Fibroblast of mammary gland (primary cell): ENCODE measurements at regions not wholly inside any gene's neighbourhood (a gene's known extent, or its start where the extent isn't known, plus 50 kb on each side); places are given as distances from the start of the nearest gene placed in this dataset.

Experiments used
- DNase-seq: peaks from one replicate; pipeline ENCODE4 v3.0.0-alpha.2; 2010; ENCODE audit warnings: low read depth
- H3K4me3 ChIP-seq: 2 replicates; pipeline ENCODE4 v1.5.1; 2011; ENCODE audit warnings: low read depth, mild to moderate bottlenecking, low read length, moderate library complexity; ENCODE audit not compliant: control insufficient read depth
- TF ChIP-seq, protein P1 (sequence below): conservative IDR thresholded peaks from 2 replicates; pipeline ENCODE4 v1.5.1; 2011; ENCODE audit warnings: low read depth, low read length, inconsistent platforms; ENCODE audit not compliant: control insufficient read depth, insufficient read depth

DNA sequence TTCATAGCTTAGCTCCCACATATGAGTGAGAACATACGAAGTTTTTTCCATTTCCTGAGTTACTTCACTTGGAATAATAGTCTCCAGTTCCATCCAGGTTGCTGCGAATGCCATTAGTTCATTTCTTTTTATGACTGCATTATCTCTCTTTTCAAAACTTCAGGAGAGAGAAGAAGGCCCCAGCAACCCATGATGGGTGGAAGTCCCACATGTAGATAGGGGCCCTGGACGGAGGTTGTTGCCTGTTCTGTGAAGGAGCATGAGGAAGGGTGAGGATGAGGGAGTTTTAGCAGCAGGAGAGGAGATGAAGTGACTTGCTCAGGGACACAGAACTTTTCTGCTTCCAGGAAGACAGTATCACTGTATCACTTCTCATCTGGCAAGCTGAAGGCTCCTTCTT lies 102.2 kb upstream of the KLF4 start:
- TF ChIP-seq, protein P1, sequence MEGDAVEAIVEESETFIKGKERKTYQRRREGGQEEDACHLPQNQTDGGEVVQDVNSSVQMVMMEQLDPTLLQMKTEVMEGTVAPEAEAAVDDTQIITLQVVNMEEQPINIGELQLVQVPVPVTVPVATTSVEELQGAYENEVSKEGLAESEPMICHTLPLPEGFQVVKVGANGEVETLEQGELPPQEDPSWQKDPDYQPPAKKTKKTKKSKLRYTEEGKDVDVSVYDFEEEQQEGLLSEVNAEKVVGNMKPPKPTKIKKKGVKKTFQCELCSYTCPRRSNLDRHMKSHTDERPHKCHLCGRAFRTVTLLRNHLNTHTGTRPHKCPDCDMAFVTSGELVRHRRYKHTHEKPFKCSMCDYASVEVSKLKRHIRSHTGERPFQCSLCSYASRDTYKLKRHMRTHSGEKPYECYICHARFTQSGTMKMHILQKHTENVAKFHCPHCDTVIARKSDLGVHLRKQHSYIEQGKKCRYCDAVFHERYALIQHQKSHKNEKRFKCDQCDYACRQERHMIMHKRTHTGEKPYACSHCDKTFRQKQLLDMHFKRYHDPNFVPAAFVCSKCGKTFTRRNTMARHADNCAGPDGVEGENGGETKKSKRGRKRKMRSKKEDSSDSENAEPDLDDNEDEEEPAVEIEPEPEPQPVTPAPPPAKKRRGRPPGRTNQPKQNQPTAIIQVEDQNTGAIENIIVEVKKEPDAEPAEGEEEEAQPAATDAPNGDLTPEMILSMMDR: no peak
- no peak for DNase-seq

DNA sequence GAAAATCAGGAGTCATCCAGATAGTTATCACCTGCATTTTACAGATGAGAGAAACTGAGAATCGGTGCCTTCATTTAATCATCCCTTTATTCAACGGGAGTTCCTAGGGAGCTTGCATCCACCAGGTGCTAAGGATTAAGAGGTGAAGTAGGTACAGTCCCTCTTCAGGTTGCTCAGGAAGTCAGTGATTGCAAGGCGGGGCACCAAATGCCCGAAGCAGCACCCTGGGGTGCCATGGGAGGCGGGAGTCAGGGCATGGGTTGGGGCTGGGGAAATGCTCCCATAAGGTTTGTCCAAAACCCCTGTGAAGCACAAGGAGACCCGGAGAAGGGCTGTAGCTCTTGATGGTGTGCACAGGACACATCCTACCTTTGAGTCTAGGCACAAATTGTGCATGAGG lies 98.8 kb upstream of the KLF4 start:
- TF ChIP-seq, protein P1: no peak
- DNase-seq: no peak
- no peak overlapping the region for H3K4me3 ChIP-seq

More for the DNA sequence above, 102.2 kb upstream of the KLF4 start:
- no peak overlapping the region for H3K4me3 ChIP-seq

DNA sequence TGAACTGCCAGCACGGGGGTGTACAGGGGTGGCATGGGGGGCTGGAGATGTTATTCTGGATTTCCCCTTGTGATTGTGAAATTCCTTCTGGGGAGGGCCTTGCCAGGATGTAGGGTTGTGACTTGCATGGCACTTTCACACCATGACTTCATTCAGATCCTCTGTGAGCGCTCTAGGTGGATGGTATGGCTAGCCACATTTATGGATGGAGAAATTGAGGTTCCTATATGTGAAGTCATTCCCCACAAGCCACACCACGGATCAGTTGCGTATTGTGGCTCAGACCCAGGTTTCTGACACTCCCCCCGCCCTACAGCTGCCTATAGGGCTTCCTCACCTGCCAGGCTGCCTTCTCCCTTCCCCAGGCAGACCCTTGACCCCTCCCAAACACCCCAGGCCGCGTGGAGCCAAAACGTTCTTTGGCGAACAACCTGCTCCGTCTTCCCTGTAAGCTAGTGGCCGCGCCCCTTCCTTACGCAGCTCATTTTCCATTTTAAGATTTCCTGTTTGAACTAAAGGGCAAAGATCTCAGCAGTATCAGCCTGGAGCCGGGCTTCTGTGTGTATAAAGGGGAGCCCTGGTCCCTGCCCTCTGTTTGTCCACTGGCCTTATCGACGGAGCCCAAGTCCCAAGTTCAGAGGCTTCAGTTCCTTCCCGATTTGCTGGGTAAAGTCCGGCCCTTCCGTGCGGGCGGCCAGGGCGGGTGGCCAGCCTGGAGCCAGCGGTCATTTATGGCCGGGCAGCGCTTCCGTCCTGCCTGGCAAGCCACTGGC lies 97.8 kb upstream of the KLF4 start:
- no peak overlapping the region for H3K4me3 ChIP-seq
- DNase-seq: no peak
- TF ChIP-seq, protein P1: no peak

GRCh38 chr9:107586493-107586892 lies 96.9 kb upstream of the KLF4 start:
- TF ChIP-seq, protein P1: no peak

DNA sequence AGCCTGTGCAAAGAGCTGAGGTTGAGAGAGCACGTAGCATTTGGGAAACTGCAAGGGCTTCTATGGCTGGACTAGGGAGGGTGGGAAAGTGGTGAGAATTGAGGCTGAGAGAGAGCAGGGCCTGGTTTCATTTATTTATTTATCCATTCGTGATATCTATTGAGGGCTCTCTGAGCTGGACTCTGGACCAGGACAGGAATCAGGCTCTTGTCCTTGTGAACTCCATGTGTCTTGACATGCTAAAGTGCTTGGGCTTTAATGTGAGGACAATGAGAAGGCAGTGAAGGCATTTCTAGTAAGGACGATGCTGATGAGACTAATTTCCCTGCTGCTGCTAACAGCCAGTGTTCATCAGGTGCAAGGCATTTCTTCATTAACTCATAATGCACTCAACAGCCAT lies 95.9 kb upstream of the KLF4 start:
- H3K4me3 ChIP-seq: no peak overlapping the region
- no peak for DNase-seq
- TF ChIP-seq, protein P1: no peak

More at GRCh38 chr9:107586493-107586892, 96.9 kb upstream of the KLF4 start:
- H3K4me3 ChIP-seq: no peak overlapping the region
- no peak for DNase-seq

DNA sequence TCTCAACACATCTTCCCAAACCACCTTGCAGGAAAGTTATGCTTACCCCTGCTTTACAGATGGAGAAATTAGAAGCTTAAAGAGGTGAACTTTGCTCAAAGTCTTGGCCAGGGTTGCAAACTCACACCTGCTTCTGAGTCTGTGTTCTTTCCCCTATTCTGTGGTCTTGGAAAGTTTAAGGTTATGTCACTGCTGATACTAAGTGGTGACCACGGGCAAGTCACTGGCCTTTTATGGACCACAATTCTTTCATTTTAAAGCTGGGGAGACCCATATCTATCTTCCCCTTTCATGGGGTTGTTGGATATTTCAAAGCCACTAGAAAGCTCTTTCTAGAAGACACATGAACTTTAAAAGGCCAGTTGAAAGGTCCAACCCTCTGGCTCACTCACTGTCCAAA lies 95.4 kb upstream of the KLF4 start:
- no peak for DNase-seq
- H3K4me3 ChIP-seq: no peak overlapping the region
- TF ChIP-seq, protein P1: no peak

- DNase-seq: no peak
- TF ChIP-seq, protein P1: no peak
- H3K4me3 ChIP-seq: no peak overlapping the region
Measured at GRCh38 chr9:107584186-107584585, 94.6 kb upstream of the KLF4 start.
